NCI-H1105 treated with DMSO at 0.1 percent for 48 hours (cell line): ENCODE measurements at regions not wholly inside any gene's neighbourhood (a gene's known extent, or its start where the extent isn't known, plus 50 kb on each side); places are given as distances from the start of the nearest gene placed in this dataset.

Source experiments
- DNase-seq: peaks from one replicate; lab custom pipeline; 2025; lab: John Stamatoyannopoulos, UW

- DNase-seq: peak; percentile 68
Measured at GRCh38 chr12:107320033-107320928, 226.9 kb upstream of the CRY1 start.

GRCh38 chr12:107320929-107321631 lies 227.7 kb upstream of the CRY1 start:
- peak; percentile 83 for DNase-seq

GRCh38 chr12:107322063-107322462 lies 228.7 kb upstream of the CRY1 start:
- no peak for DNase-seq

GRCh38 chr12:107325075-107325608 lies 231.8 kb upstream of the CRY1 start:
- peak; percentile 98 for DNase-seq

GRCh38 chr12:107326237-107326636 lies 232.9 kb upstream of the CRY1 start:
- DNase-seq: no peak

GRCh38 chr12:107327651-107328182 lies 234.4 kb upstream of the CRY1 start:
- DNase-seq: no peak

GRCh38 chr12:107328442-107329133 lies 235.2 kb upstream of the CRY1 start:
- no peak for DNase-seq

- DNase-seq: no peak
Measured at GRCh38 chr12:107329569-107330324, 236.4 kb upstream of the CRY1 start.

GRCh38 chr12:107330831-107331431 lies 237.6 kb upstream of the CRY1 start:
- no peak for DNase-seq

- no peak for DNase-seq
Measured at GRCh38 chr12:107331471-107331870, 238.1 kb upstream of the CRY1 start.

- no peak for DNase-seq
Measured at GRCh38 chr12:107331912-107332311, 238.6 kb upstream of the CRY1 start.

- no peak for DNase-seq
Measured at GRCh38 chr12:107332743-107333142, 239.4 kb upstream of the CRY1 start.

GRCh38 chr12:107335802-107336570 lies 242.6 kb upstream of the CRY1 start:
- DNase-seq: no peak

- DNase-seq: no peak
Measured at GRCh38 chr12:107336695-107337094, 243.3 kb upstream of the CRY1 start.

GRCh38 chr12:107337346-107338095 lies 244.2 kb upstream of the CRY1 start:
- DNase-seq: no peak

GRCh38 chr12:107339487-107339886 lies 246.1 kb upstream of the CRY1 start:
- DNase-seq: peak; percentile 57

- DNase-seq: no peak
Measured at GRCh38 chr12:107339932-107340331, 246.6 kb upstream of the CRY1 start.

- DNase-seq: no peak
Measured at GRCh38 chr12:107340898-107341297, 247.5 kb upstream of the CRY1 start.

- DNase-seq: no peak
Measured at GRCh38 chr12:107344035-107344808, 250.9 kb upstream of the CRY1 start.
